ENCODE measurements at regions not wholly inside any gene's neighbourhood (a gene's known extent, or its start where the extent isn't known, plus 50 kb on each side); places are given as distances from the start of the nearest gene placed in this dataset.

- no peak for DNase-seq
Observed at GRCh38 chr4:122508083-122508482, 51.6 kb upstream of the IL2 start.
